ENCODE measurements at regions not wholly inside any gene's neighbourhood (a gene's known extent, or its start where the extent isn't known, plus 50 kb on each side); places are given as distances from the start of the nearest gene placed in this dataset.

- no peak for TF ChIP-seq CTCF (IDR thresholded peaks at IDR 0.05)
- no peak for TF ChIP-seq ZFX (IDR thresholded peaks at IDR 0.05; ENCODE audit: borderline replicate concordance)
Observed at GRCh38 chr10:78535716-78536218, 502.1 kb downstream of the RPS24 start.

Data from 22Rv1 (cell line).